HG02943 (cell line): ENCODE measurements at regions not wholly inside any gene's neighbourhood (a gene's known extent, or its start where the extent isn't known, plus 50 kb on each side); places are given as distances from the start of the nearest gene placed in this dataset.

Source experiments
- ATAC-seq: cut with Tn5 transposase; IDR thresholded peaks from one replicate; pipeline ENCODE4 v1.9.1; 2021; ENCODE audit warnings: mild to moderate bottlenecking, low read depth, moderate library complexity; ENCODE audit not compliant: unreplicated experiment

DNA sequence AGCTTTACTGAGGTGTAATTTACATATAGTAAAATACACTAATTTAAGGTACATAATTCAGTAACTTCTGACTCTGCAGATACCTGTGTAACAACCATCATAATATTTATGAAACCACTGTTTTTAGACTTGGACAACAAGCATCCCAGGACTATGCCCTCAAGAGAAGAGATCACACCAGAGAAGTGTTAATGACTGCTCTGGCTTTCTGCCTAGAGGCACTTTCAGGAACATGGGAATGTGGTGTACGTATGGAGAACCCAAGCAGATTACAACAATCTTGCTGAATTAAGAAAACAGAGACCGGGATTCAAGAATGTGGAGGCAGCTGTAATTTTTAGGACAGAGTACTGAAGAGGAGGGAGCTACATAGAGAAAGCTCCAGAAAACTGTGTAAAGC lies 475.2 kb downstream of the LPIN1 start:
- ATAC-seq: no peak

- ATAC-seq: no peak
These were observed 476.1 kb downstream of the LPIN1 start for GRCh38 chr2:12222554-12222953.

DNA sequence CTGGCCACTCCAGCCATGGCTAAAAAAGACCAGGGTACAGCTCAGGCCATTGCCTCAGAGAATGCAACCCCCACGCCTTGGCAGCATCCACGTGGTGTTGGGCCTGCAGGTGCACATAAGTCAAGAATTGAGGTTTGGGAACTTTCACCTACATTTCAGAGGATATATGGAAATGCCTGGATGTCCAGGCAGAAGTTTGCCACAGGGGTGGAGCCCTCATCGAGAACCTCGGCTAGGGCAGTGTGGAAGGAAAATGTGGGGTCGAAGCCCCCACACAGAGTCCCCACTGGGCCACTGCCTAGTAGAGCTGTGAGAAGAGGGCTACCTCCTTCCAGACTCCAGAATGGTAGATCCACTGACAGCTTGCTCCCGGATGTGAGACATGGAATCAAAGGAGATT lies 477.3 kb downstream of the LPIN1 start:
- no peak for ATAC-seq

- no peak for ATAC-seq
These were observed 480.2 kb downstream of the LPIN1 start for GRCh38 chr2:12226653-12227052.

GRCh38 chr2:12227941-12228608 lies 481.6 kb downstream of the LPIN1 start:
- ATAC-seq: no peak

GRCh38 chr2:12231288-12231687 lies 484.9 kb downstream of the LPIN1 start:
- ATAC-seq: no peak

GRCh38 chr2:12232876-12233275 lies 483.9 kb upstream of the TRIB2 start:
- no peak for ATAC-seq

DNA sequence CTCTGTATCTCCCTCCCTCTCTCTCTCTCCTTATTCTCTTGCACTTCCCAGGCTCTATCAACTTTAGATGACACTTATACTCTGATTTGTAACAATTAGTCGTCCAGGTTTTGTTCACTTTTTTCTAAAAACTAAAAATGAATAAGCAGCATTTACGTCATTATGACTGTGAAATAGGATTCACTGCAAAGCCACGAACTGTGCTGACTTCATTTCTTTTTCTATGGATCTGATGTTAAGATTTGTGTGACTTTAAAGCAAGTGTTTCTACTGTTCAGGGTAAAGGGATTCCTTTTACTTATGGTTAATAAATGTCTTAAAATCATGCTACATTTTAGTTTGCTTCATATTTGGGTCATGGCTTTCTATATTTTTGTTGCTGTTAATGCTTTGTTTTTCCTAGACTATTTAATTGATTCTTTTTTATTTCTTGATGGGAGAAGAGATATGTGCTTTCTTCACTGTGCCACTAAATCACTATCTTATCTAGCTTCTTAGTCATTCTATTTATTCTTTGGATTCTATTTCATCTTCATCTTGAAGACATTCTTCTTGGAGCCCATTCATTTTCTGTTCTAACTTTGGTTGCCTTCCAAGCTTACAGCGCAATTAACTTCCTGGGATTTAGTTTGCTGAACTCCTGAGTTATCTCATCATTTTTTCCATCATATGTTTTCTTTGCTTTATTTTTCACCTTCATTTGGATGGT lies 480.4 kb upstream of the TRIB2 start:
- no peak for ATAC-seq

DNA sequence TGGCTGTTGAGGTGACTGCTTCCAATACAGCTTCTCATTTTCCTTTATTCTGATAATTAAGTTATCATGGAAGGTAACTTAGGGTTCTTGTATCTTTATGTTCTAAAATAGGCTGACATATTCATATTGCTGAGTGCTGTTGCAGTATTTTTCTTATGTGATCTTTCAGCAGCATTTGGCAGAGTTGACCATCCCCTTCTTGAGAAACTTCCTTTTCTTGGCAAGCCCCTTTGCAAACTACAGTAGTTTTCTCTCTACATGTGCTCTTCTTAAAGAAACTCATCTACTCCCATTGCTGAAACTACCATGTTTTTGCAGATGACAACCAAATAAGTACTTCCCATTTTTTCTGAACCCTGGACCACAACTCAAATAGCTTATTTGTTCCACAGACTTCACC lies 476.5 kb upstream of the TRIB2 start:
- ATAC-seq: no peak

- ATAC-seq: no peak
These were observed 473.4 kb upstream of the TRIB2 start for GRCh38 chr2:12243381-12243780.

DNA sequence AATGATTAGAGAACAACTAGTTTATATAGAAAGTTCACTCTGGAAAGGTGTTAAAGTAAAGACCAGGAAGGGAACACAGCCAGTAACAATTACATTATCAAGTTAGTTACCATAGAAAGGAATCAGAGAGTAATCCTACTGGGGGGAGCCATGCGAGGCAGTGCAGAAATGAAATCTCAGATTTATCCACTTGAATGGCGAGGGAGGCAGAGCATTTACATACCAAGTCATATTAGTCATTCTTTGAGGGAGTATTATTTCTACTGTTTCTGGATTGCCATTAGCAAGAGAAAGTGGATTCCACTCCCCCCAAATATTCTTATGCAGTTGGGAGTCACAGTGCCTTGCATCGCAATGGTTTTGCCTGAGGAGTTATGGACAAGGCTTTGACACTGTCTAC lies 472.7 kb upstream of the TRIB2 start:
- ATAC-seq: no peak

DNA sequence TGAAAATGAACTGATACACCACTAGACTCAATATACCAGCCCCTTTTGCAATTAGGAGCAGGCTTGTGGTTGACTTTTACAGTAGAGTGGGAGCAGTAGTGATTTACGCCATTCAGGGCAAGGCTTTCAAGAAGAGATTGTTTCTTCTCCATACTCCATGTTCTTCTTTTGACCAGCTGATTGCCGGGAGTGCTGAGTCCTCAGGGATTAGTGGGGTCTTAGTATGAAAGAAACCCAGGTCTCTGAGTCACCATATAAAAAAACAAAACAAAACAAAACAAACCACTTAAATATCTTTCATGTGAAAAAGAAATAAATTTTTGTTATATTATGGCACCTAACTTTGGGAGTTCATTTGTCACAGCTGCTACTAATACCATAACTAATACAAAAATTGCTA lies 465.6 kb upstream of the TRIB2 start:
- no peak for ATAC-seq

GRCh38 chr2:12251749-12252148 lies 465.0 kb upstream of the TRIB2 start:
- no peak for ATAC-seq

GRCh38 chr2:12253167-12253778 lies 463.5 kb upstream of the TRIB2 start:
- ATAC-seq: no peak

DNA sequence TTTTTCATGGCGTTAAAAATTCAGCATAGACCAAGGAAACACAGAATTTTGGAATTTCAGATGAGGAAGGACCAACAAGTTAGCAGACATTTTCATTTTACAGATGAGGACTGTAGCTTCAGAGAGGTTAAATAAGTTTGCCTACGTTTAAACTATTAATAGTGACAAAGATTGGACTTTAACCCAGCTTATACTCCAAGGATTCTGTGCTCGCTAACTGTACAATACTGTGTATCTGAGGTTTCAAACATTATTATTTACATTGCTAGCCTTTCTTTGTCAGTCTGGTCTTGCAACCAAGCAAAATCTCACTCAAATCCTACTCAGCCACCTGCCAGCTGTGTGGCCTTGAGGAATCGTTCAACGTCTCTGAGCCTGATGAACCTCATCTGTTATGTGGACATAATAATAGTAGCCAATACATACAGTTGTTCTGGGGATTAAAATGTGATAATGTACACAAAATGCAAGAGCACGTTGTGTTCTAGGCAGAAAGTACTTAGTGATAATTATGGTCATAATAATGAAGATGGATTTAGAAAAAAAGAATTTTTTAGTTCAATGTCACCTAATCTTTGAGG lies 462.4 kb upstream of the TRIB2 start:
- ATAC-seq: no peak

- no peak for ATAC-seq
These were observed 460.5 kb upstream of the TRIB2 start for GRCh38 chr2:12256206-12256605.

GRCh38 chr2:12257476-12257875 lies 459.3 kb upstream of the TRIB2 start:
- ATAC-seq: no peak

DNA sequence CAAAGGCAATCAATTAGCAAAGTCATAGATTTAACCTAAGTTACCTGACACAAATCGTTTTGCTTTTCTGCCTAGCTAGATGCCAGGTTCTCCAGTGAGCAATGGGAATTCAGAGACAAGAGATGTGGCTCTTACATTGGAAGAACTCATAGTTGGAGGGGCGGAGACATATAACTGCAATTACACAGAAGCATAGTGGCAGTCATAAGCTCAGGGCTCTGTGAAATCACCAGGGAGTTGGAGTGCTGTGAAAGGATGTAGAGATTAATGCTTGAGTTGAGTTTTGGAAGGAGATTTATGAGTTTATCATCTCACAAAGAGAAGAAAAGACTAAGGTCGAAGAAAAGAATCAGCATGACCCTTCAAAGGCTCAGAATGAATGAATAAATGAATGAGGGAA lies 457.2 kb upstream of the TRIB2 start:
- no peak for ATAC-seq

DNA sequence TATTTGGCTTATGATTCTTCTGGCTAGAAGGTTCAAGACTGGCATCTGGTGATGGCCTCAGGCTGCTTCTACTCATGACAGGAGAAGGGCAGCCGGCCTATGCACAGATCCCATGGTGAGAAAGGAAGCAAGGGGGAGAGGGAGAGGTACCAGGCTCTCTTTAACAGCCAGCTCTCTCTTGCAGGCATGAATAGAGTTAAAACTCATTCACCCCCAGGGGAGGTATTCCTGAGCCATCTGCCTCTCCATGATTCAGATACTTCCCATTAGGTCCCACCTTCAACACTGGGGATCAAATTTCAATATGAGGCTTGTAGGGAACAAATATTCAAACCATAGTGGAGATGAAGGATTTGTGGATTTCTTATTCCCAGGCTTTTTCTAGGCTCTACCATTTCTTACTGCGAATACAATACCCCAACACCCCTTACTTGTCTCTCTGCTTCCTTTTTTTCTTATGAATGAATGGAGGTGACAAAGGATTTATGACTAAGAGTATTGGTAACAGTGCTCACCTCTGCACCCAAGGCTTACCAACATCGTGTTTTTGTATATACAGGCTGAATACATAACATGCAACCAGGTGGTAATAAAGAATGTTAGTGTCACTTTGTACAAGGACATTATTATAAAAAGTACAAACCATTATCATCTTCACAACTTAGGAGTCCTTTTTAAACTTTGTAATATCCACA lies 454.6 kb upstream of the TRIB2 start:
- ATAC-seq: no peak

DNA sequence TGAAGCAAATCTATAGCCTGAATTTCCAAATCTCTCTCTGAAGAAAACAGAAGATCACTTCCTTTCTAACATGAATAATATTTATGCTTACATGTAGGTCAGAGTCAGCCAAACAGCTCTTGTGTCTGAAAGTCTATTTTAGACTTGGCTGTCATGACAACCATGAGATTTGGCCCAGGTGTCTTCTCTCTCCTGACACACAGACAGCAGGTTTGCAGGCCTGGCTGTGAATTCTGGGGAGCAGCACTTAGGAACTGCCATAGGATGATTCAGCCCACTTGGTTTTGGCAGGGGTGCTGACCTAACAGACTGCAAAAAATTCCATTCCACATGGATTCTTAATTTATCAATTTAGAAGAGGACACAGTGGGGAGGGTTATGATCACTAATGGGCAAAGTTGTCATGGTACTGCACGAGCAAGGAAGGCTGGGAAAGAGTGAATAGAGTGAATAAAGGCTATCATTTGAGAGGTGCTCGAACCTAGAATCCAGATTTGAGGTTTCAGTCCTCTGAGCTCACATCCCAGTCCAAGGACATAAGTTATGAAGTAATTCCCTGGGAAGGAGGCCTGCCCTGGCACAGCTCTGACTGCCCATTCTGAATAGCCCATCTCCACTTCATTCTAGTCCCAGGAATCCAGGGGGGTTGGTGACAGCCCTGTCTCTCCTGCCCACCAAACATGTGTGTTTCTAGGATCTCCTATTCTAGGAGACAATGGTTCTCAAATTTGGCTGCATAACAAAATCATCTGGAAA lies 453.9 kb upstream of the TRIB2 start:
- ATAC-seq: no peak
